CD4-positive, alpha-beta T cell (primary cell): ENCODE measurements at regions not wholly inside any gene's neighbourhood (a gene's known extent, or its start where the extent isn't known, plus 50 kb on each side); places are given as distances from the start of the nearest gene placed in this dataset.

Experiments
- ATAC-seq: fragments of 200-7000 bp; cut with Tn5 transposase; one replicate; pipeline ENCODE4 v1.10.0; 2022; ENCODE audit warnings: mild to moderate bottlenecking; ENCODE audit not compliant: poor library complexity
- CTCF ChIA-PET: fragments of 350-600 bp; sonication (Branson Sonifier 250); formaldehyde crosslinking; loops from one replicate; lab custom pipeline; 2021; ENCODE audit warnings: antibody characterized with exemption, inconsistent platforms; lab: Charles Lee
- POLR2A ChIA-PET: fragments of 350-600 bp; sonication (Branson Sonifier 250); formaldehyde crosslinking; loops from one replicate; lab custom pipeline; 2021; ENCODE audit warnings: antibody characterized with exemption, inconsistent platforms; lab: Charles Lee
- DNase-seq, 14 experiments: peaks; one replicate each; pipeline ENCODE4 v3.0.0-alpha.2; 2013 to 2020; ENCODE audit warnings: mixed read lengths in 2 of 14
- H3K27ac ChIP-seq, 2 donors: one replicate each; pipeline versions ENCODE4 v1.5.1 to v1.7.0; 2013; ENCODE audit warnings: low read length in 2 of 2, low read depth in 1 of 2, mild to moderate bottlenecking in 1 of 2
- H3K27me3 ChIP-seq, 2 experiments: 1 replicate in 1 of 2; 2 replicates in 1 of 2; pipeline versions ENCODE4 v1.6.1 to v1.7.0; 2013; ENCODE audit warnings: low read length in 2 of 2, control low read depth in 1 of 2, mild to moderate bottlenecking in 1 of 2, moderate library complexity in 1 of 2; ENCODE audit not compliant: insufficient read depth in 2 of 2, control insufficient read depth in 1 of 2
- H3K36me3 ChIP-seq: one replicate; pipeline ENCODE4 v1.6.1; 2013; ENCODE audit warnings: low read length, control low read depth; ENCODE audit not compliant: insufficient read depth
- H3K4me1 ChIP-seq: one replicate; pipeline ENCODE4 v1.6.1; 2013; ENCODE audit warnings: low read length, control low read depth; ENCODE audit not compliant: insufficient read depth
- H3K4me3 ChIP-seq: one replicate; pipeline ENCODE4 v1.5.1; 2013; ENCODE audit warnings: mild to moderate bottlenecking, low read length, moderate library complexity
- H3K9me3 ChIP-seq, 2 experiments: 1 replicate in 1 of 2; 2 replicates in 1 of 2; pipeline versions ENCODE4 v1.6.1 to v1.7.0; 2013; ENCODE audit warnings: low read length in 2 of 2, mild to moderate bottlenecking in 2 of 2, control low read depth in 1 of 2, moderate library complexity in 1 of 2; ENCODE audit not compliant: control insufficient read depth in 1 of 2, insufficient read depth in 1 of 2
- H3K27ac Mint-ChIP-seq: one replicate; pipeline ENCODE4 v1.8.0; 2020; ENCODE audit warnings: mixed read lengths
- H3K27me3 Mint-ChIP-seq: one replicate; pipeline ENCODE4 v1.8.0; 2021; ENCODE audit warnings: mixed read lengths
- H3K36me3 Mint-ChIP-seq: one replicate; pipeline ENCODE4 v1.8.0; 2021; ENCODE audit warnings: low read depth, mixed read lengths
- H3K4me1 Mint-ChIP-seq: one replicate; pipeline ENCODE4 v1.8.0; 2021; ENCODE audit warnings: low read depth, mixed read lengths
- H3K4me3 Mint-ChIP-seq: one replicate; pipeline ENCODE4 v1.8.0; 2020; ENCODE audit warnings: mild to moderate bottlenecking, mixed read lengths
- H3K9me3 Mint-ChIP-seq: one replicate; pipeline ENCODE4 v1.8.0; 2020; ENCODE audit warnings: mixed read lengths
- CTCF ChIP-seq: fragments of 200-600 bp; IDR thresholded peaks from one replicate; pipeline ENCODE4 v1.8.0; 2022; ENCODE audit warnings: antibody characterized with exemption, mild to moderate bottlenecking
- intact Hi-C, 2 experiments: fragments of 100-400 bp; cut with DNase I in 1 of 2; cut with micrococcal nuclease in 1 of 2; formaldehyde crosslinking; loops; one replicate each; pipeline versions ENCODE4 v1.15.1 to v1.9.0; 2023 to 2025; cut with DNase I, micrococcal nuclease

GRCh38 chr13:23488442-23488841, 54.9 kb upstream of the SACS start:
- H3K27ac ChIP-seq = no peak overlapping the region
- H3K36me3 ChIP-seq = no peaks in the 10 kb centered on the region
- Mint-ChIP-seq H3K9me3 (no peaks in the 10 kb centered on the region), H3K4me3 (no peak overlapping the region), H3K4me1 (no peaks in the 10 kb centered on the region), H3K36me3 (no peaks in the 10 kb centered on the region), H3K27ac (no peak overlapping the region), H3K27me3 (peaks cover 26% of the 10 kb centered on the region)
- no peaks in the 10 kb centered on the region for H3K4me1 ChIP-seq
- DNase-seq = peak in 3 of 14 experiments; percentile 5 to 17 (median 15)
- no peak for TF ChIP-seq CTCF
- H3K4me3 ChIP-seq = no peak overlapping the region
- H3K9me3 ChIP-seq = no peaks in the 10 kb centered on the region
- POLR2A ChIA-PET = no interaction called here
- CTCF ChIA-PET = no interaction called here
- ATAC-seq = no peak
- peaks cover 0 to 7% of the 10 kb centered on the region in 2 experiments for H3K27me3 ChIP-seq
- intact Hi-C loops = no loop called here

- Mint-ChIP-seq H3K36me3 (no peaks in the 10 kb centered on the region), H3K9me3 (no peaks in the 10 kb centered on the region), H3K4me3 (no peak overlapping the region), H3K27me3 (peaks cover 49% of the 10 kb centered on the region), H3K4me1 (no peaks in the 10 kb centered on the region), H3K27ac (no peak overlapping the region)
- Histone ChIP-seq H3K27me3 (peaks cover 3 to 8% of the 10 kb centered on the region in 2 experiments), H3K4me1 (no peaks in the 10 kb centered on the region), H3K36me3 (no peaks in the 10 kb centered on the region), H3K4me3 (no peak overlapping the region), H3K9me3 (no peaks in the 10 kb centered on the region), H3K27ac (no peak overlapping the region)
- ATAC-seq (no peak), DNase-seq (no peak)
- intact Hi-C loops = no loop called here
- TF ChIP-seq CTCF = no peak
- ChIA-PET POLR2A (no interaction called here), CTCF (no interaction called here)
These were observed 62.8 kb upstream of the SACS start for GRCh38 chr13:23496255-23496654.

GRCh38 chr13:23497191-23497590, 63.7 kb upstream of the SACS start:
- no peak overlapping the region for H3K27ac Mint-ChIP-seq
- intact Hi-C loops = no loop called here
- no peak for TF ChIP-seq CTCF
- Histone ChIP-seq H3K36me3 (no peaks in the 10 kb centered on the region), H3K27me3 (peaks cover 3 to 8% of the 10 kb centered on the region in 2 experiments), H3K4me3 (no peak overlapping the region), H3K4me1 (no peaks in the 10 kb centered on the region), H3K9me3 (no peaks in the 10 kb centered on the region), H3K27ac (no peak overlapping the region)
- ATAC-seq (no peak), DNase-seq (no peak)
- no peaks in the 10 kb centered on the region for H3K4me1 Mint-ChIP-seq
- ChIA-PET POLR2A (no interaction called here), CTCF (no interaction called here)
- peaks cover 49% of the 10 kb centered on the region for H3K27me3 Mint-ChIP-seq
- no peak overlapping the region for H3K4me3 Mint-ChIP-seq
- no peaks in the 10 kb centered on the region for H3K9me3 Mint-ChIP-seq
- H3K36me3 Mint-ChIP-seq = no peaks in the 10 kb centered on the region
